KMS-11 (cell line): ENCODE measurements at regions not wholly inside any gene's neighbourhood (a gene's known extent, or its start where the extent isn't known, plus 50 kb on each side); places are given as distances from the start of the nearest gene placed in this dataset.
"Not testable (repeated sequence)": the region's sequence is repeated elsewhere in the genome, so short reads cannot be mapped to it uniquely, and the experiment has no call there.

Experiments used
- H2AFZ ChIP-seq: fragments of 200-600 bp; sonication (generic); 2 replicates; pipeline ENCODE4 v1.6.1; 2016; ENCODE audit warnings: antibody characterized with exemption, mixed run types, low read depth
- H3K27ac ChIP-seq: fragments of 200-600 bp; sonication (generic); 2 replicates; pipeline ENCODE4 v1.6.1; 2016; ENCODE audit warnings: mild to moderate bottlenecking, mixed run types
- H3K27me3 ChIP-seq: fragments of 200-600 bp; sonication (generic); 2 replicates; pipeline ENCODE4 v1.6.1; 2017; ENCODE audit warnings: mild to moderate bottlenecking, low read depth, mixed run types, moderate library complexity; ENCODE audit not compliant: insufficient read depth
- H3K36me3 ChIP-seq: fragments of 200-600 bp; sonication (generic); 2 replicates; pipeline ENCODE4 v1.6.1; 2017; ENCODE audit warnings: mild to moderate bottlenecking, mixed run types; ENCODE audit not compliant: insufficient read depth
- H3K4me1 ChIP-seq: fragments of 200-600 bp; sonication (generic); 2 replicates; pipeline ENCODE4 v1.6.1; 2016; ENCODE audit warnings: mild to moderate bottlenecking, low read depth, mixed run types; ENCODE audit not compliant: poor library complexity, severe bottlenecking
- H3K4me2 ChIP-seq: fragments of 200-600 bp; sonication (generic); 2 replicates; pipeline ENCODE4 v1.7.0; 2016; ENCODE audit warnings: mild to moderate bottlenecking, mixed run types
- H3K4me3 ChIP-seq: fragments of 200-600 bp; sonication (generic); IDR thresholded peaks from 2 replicates; pipeline ENCODE4 v1.6.1; 2017; ENCODE audit warnings: low read depth, low read length, mixed read lengths; ENCODE audit not compliant: insufficient read depth
- H3K79me2 ChIP-seq: fragments of 200-600 bp; sonication (generic); 2 replicates; pipeline ENCODE4 v1.6.1; 2016; ENCODE audit warnings: low read depth, mixed run types; ENCODE audit not compliant: insufficient read depth
- H3K9ac ChIP-seq: fragments of 200-600 bp; sonication (generic); 2 replicates; pipeline ENCODE4 v1.6.1; 2016; ENCODE audit warnings: mild to moderate bottlenecking, mixed run types
- H4K20me1 ChIP-seq: fragments of 200-600 bp; sonication (generic); 2 replicates; pipeline ENCODE4 v1.6.1; 2016; ENCODE audit warnings: mild to moderate bottlenecking, mixed run types; ENCODE audit not compliant: insufficient read depth
- TF ChIP-seq, protein P1 (sequence below): fragments of 200-600 bp; sonication (generic); conservative IDR thresholded peaks from 2 replicates; pipeline ENCODE4 v1.6.1; 2017; ENCODE audit warnings: low read depth, mild to moderate bottlenecking, antibody characterized with exemption, low read length, moderate library complexity, mixed read lengths

DNA sequence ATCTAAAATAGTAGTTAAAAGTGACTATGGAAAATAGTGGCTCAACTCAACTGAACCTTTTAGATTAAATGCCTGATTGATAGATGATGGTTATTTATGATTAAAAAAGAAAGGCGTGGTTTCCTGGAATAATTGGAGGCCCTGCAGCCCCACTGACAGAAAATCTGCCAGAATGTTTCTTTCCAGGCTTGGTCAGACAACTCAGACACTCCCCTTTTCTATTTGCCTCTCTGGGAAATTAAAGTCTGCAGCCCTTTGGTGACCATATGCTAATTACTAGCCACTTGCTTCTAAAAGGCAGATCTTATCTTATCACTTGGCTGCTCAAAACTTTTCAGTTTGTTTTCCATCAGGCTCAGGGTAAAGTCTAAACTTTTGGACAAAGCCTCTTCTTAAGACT lies 506.0 kb downstream of the TMEM114 start:
- Histone ChIP-seq H3K9ac (no peak overlapping the region), H3K36me3 (no peaks in the 10 kb centered on the region), H3K79me2 (no peaks in the 10 kb centered on the region), H4K20me1 (no peaks in the 10 kb centered on the region), H2AFZ (no peak overlapping the region), H3K27ac (no peak overlapping the region), H3K4me1 (no peaks in the 10 kb centered on the region), H3K27me3 (no peaks in the 10 kb centered on the region), H3K4me2 (no peak overlapping the region), H3K4me3 (no peak overlapping the region)
- TF ChIP-seq, protein P1, sequence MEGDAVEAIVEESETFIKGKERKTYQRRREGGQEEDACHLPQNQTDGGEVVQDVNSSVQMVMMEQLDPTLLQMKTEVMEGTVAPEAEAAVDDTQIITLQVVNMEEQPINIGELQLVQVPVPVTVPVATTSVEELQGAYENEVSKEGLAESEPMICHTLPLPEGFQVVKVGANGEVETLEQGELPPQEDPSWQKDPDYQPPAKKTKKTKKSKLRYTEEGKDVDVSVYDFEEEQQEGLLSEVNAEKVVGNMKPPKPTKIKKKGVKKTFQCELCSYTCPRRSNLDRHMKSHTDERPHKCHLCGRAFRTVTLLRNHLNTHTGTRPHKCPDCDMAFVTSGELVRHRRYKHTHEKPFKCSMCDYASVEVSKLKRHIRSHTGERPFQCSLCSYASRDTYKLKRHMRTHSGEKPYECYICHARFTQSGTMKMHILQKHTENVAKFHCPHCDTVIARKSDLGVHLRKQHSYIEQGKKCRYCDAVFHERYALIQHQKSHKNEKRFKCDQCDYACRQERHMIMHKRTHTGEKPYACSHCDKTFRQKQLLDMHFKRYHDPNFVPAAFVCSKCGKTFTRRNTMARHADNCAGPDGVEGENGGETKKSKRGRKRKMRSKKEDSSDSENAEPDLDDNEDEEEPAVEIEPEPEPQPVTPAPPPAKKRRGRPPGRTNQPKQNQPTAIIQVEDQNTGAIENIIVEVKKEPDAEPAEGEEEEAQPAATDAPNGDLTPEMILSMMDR, result no peak

DNA sequence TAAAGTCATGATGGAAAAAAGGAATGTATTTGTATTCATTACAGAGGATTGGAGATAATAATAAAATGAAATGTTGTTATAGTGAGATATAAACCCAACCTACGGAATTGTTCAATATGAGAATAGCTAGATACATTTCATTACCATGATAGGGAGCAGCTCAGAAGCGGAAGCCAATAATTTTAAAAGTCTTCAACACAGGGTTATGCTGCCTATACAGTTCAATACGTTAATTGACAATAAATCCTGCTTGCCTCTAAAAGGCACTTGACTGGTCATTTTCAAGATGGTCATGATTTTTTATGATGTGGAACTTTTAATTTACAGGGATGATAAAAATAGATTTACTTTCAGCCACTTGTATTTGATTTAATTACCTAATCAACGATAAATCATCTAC lies 506.8 kb downstream of the TMEM114 start:
- Histone ChIP-seq H3K27me3 (no peaks in the 10 kb centered on the region), H3K4me2 (no peak overlapping the region), H3K4me3 (no peak overlapping the region), H3K36me3 (no peaks in the 10 kb centered on the region), H3K9ac (no peak overlapping the region), H3K79me2 (no peaks in the 10 kb centered on the region), H4K20me1 (no peaks in the 10 kb centered on the region), H2AFZ (no peak overlapping the region), H3K27ac (no peak overlapping the region), H3K4me1 (no peaks in the 10 kb centered on the region)
- TF ChIP-seq, protein P1, result no peak

DNA sequence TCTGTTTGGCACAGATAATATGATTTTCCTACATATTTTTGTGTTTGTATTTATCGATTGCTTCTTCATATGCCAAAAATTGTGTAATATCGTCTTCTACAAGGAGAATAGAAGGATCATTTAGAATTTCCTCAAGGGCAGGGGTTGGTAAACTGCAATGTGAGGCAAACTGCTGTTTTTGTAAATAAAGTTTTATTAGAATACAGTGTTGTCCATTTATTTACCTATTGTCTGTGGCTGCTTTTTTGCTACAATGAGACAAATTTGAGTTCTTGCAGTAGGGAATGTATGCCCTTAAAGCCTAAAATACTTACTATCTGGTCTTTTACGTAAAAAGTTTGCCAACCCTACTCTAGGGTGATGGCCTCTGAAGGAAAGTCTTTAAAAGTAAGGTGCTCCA lies 509.5 kb downstream of the TMEM114 start:
- H3K4me1 ChIP-seq, result no peaks in the 10 kb centered on the region
- H3K9ac ChIP-seq, result no peak overlapping the region
- TF ChIP-seq, protein P1, result no peak
- H3K4me3 ChIP-seq, result no peak overlapping the region
- H3K27ac ChIP-seq, result no peak overlapping the region
- H2AFZ ChIP-seq, result no peak overlapping the region
- H4K20me1 ChIP-seq, result no peaks in the 10 kb centered on the region
- no peaks in the 10 kb centered on the region for H3K27me3 ChIP-seq
- H3K79me2 ChIP-seq, result no peaks in the 10 kb centered on the region
- H3K36me3 ChIP-seq, result no peaks in the 10 kb centered on the region
- no peak overlapping the region for H3K4me2 ChIP-seq

DNA sequence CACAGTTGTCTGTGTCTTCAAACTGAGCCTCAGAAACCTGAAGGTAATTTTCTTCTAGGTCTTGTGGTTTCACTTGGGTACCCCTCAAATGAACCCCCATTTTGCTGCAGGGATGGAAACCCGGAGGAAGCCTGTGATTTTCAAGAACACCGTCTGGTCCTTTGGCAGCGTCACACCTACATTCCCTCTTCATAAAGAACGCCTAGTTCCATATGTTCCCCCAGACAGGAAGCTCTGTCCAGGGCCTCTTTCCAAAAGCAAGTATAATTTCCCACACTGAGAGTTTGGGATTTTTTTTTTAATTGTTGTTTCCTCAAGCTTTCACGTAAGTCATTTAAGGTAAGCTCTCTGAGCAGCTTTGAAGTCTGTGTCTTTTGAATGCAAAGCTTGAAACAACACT lies 515.0 kb downstream of the TMEM114 start:
- TF ChIP-seq, protein P1, result no peak
- H3K4me1 ChIP-seq, result no peaks in the 10 kb centered on the region
- no peaks in the 10 kb centered on the region for H3K36me3 ChIP-seq
- H2AFZ ChIP-seq, result no peak overlapping the region
- no peak overlapping the region for H3K4me3 ChIP-seq
- H3K4me2 ChIP-seq, result no peak overlapping the region
- no peak overlapping the region for H3K9ac ChIP-seq
- no peak overlapping the region for H3K27ac ChIP-seq
- H3K27me3 ChIP-seq, result no peaks in the 10 kb centered on the region
- no peaks in the 10 kb centered on the region for H3K79me2 ChIP-seq
- no peaks in the 10 kb centered on the region for H4K20me1 ChIP-seq

DNA sequence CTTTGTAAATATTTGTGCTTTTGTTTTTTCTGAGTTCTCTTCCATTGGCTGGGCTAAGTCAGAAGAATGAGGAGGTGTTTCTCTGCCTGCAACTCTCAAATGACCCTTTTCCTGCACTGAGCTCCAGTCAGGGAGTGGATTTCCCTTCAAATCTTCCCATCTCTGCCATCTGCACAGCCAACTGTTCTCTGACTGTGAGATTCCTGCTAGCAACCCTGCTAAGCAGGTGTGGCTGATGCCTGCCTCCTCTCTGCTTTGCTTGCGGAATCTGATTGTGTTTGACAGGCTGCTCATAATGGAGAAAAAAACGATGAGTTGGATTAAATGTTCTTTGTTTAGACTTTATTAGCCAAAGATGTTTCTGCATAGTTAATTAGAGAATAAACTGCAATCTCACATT lies 519.8 kb downstream of the TMEM114 start:
- no peaks in the 10 kb centered on the region for H3K4me1 ChIP-seq
- no peak overlapping the region for H3K4me3 ChIP-seq
- H4K20me1 ChIP-seq, result no peaks in the 10 kb centered on the region
- no peaks in the 10 kb centered on the region for H3K36me3 ChIP-seq
- no peaks in the 10 kb centered on the region for H3K27me3 ChIP-seq
- no peak overlapping the region for H3K27ac ChIP-seq
- no peak overlapping the region for H2AFZ ChIP-seq
- TF ChIP-seq, protein P1, result no peak
- H3K79me2 ChIP-seq, result no peaks in the 10 kb centered on the region
- H3K4me2 ChIP-seq, result no peak overlapping the region
- H3K9ac ChIP-seq, result no peak overlapping the region

DNA sequence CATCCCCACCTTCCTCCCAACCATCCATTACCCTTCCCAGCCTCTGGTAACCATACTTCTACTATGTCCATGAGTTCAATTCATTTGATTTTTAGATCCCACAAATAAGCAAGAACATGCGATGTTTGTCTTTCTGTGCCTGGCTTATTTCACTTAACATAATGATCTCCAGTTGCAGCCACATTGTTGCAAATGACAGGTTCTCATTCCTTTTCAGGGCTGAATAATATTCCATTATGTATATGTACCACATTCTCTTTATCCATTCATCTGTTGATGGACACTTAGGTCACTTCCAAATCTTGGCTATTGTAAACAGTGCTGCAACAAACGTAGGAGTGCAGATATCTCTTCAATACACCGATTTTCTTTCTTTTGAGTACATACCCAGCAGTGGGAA lies 522.1 kb downstream of the TMEM114 start:
- H3K27ac ChIP-seq, H4K20me1 ChIP-seq, H3K4me1 ChIP-seq, H3K36me3 ChIP-seq, H3K4me2 ChIP-seq, H3K27me3 ChIP-seq, H3K9ac ChIP-seq, H3K79me2 ChIP-seq, H3K4me3 ChIP-seq, H2AFZ ChIP-seq: not testable (repeated sequence)
